Endodermal cell (in vitro differentiated cells): ENCODE measurements at regions not wholly inside any gene's neighbourhood (a gene's known extent, or its start where the extent isn't known, plus 50 kb on each side); places are given as distances from the start of the nearest gene placed in this dataset.
A peak's percentile ranks its signal among the peaks of the same experiment; 100 is the strongest.

ENCODE experiments used
- DNase-seq: peaks from one replicate; pipeline ENCODE4 v3.0.0-alpha.2; 2017
- H3K27ac ChIP-seq: 2 replicates; pipeline ENCODE4 v1.5.1; 2013; ENCODE audit warnings: mild to moderate bottlenecking, low read depth, low read length, moderate library complexity
- H3K27me3 ChIP-seq: 2 replicates; pipeline ENCODE4 v1.6.1; 2013; ENCODE audit warnings: mild to moderate bottlenecking, low read length, moderate library complexity; ENCODE audit not compliant: insufficient read depth, control insufficient read depth, poor library complexity, severe bottlenecking
- H3K36me3 ChIP-seq: 2 replicates; pipeline ENCODE4 v1.7.0; 2013; ENCODE audit warnings: mild to moderate bottlenecking, low read length, moderate library complexity; ENCODE audit not compliant: control insufficient read depth, insufficient read depth
- H3K4me1 ChIP-seq: one replicate; pipeline ENCODE4 v1.7.0; 2013; ENCODE audit warnings: low read length; ENCODE audit not compliant: control insufficient read depth, insufficient read depth
- H3K4me3 ChIP-seq: 2 replicates; pipeline ENCODE4 v1.5.1; 2013; ENCODE audit warnings: mild to moderate bottlenecking, low read length, moderate library complexity
- H3K9ac ChIP-seq: 2 replicates; pipeline ENCODE4 v1.6.1; 2013; ENCODE audit warnings: mild to moderate bottlenecking, low read length, moderate library complexity; ENCODE audit not compliant: poor library complexity, severe bottlenecking; ENCODE audit errors: extremely low read depth
- H3K9me3 ChIP-seq: 2 replicates; pipeline ENCODE4 v1.6.1; 2013; ENCODE audit warnings: mild to moderate bottlenecking, low read length, moderate library complexity; ENCODE audit not compliant: control insufficient read depth
- H3K27ac Mint-ChIP-seq: 2 replicates; pipeline ENCODE4 v1.8.0; 2020; ENCODE audit warnings: mixed read lengths
- H3K27me3 Mint-ChIP-seq: 2 replicates; pipeline ENCODE4 v1.8.0; 2021; ENCODE audit warnings: mild to moderate bottlenecking, mixed read lengths; ENCODE audit not compliant: insufficient read depth
- H3K36me3 Mint-ChIP-seq: 2 replicates; pipeline ENCODE4 v1.8.0; 2020; ENCODE audit warnings: low read depth, mixed read lengths
- H3K4me1 Mint-ChIP-seq: 2 replicates; pipeline ENCODE4 v1.8.0; 2020; ENCODE audit warnings: mixed read lengths
- H3K4me3 Mint-ChIP-seq: 2 replicates; pipeline ENCODE4 v1.8.0; 2020; ENCODE audit warnings: mild to moderate bottlenecking, moderate library complexity, mixed read lengths
- H3K9me3 Mint-ChIP-seq: 2 replicates; pipeline ENCODE4 v1.8.0; 2020; ENCODE audit warnings: mild to moderate bottlenecking, mixed read lengths
- WGBS, 2 experiments: methylation state at CpG; one replicate each; pipeline versions ENCODE4 v1.1.5 to v1.1.7; 2013; ENCODE audit warnings: missing lambda C conversion rate in 2 of 2, mixed read lengths in 1 of 2; ENCODE audit not compliant: insufficient coverage in 1 of 2, insufficient read length in 1 of 2; 5-methylcytosine and 5-hydroxymethylcytosine counted together
- TF ChIP-seq, protein P1 (sequence below): fragments of 200-600 bp; sonication (generic); conservative IDR thresholded peaks from 2 replicates; pipeline ENCODE4 v1.5.0; 2021; ENCODE audit warnings: antibody characterized with exemption, mild to moderate bottlenecking

DNA sequence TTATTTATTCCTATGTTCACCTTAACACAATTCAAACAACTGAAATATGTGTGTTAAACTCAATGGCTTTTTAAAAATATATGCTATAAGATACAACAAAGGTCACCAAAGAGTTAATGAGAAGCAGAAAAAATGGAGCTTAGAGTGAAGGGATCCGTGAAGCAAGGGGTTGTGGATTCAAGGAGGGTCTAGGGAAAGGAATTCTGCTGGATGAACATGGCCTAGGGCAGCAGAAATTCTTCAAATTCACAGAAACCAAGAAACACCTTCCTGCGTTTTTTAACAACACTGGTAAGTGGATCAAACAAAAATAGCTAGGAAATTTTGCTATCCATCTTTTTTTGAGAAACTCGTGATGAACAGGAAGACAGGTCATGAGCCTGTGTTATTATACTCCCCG, 59.3 kb upstream of the PLSCR5 start:
- H3K4me1 Mint-ChIP-seq: peaks cover 3% of the 10 kb centered on the region
- H3K4me1 ChIP-seq: no peaks in the 10 kb centered on the region
- no peak overlapping the region for H3K27ac ChIP-seq
- no peak overlapping the region for H3K27ac Mint-ChIP-seq
- no peak overlapping the region for H3K9ac ChIP-seq
- no peak for DNase-seq
- H3K4me3 Mint-ChIP-seq: no peak overlapping the region
- H3K9me3 ChIP-seq: no peaks in the 10 kb centered on the region
- TF ChIP-seq, protein P1, sequence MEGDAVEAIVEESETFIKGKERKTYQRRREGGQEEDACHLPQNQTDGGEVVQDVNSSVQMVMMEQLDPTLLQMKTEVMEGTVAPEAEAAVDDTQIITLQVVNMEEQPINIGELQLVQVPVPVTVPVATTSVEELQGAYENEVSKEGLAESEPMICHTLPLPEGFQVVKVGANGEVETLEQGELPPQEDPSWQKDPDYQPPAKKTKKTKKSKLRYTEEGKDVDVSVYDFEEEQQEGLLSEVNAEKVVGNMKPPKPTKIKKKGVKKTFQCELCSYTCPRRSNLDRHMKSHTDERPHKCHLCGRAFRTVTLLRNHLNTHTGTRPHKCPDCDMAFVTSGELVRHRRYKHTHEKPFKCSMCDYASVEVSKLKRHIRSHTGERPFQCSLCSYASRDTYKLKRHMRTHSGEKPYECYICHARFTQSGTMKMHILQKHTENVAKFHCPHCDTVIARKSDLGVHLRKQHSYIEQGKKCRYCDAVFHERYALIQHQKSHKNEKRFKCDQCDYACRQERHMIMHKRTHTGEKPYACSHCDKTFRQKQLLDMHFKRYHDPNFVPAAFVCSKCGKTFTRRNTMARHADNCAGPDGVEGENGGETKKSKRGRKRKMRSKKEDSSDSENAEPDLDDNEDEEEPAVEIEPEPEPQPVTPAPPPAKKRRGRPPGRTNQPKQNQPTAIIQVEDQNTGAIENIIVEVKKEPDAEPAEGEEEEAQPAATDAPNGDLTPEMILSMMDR: no peak
- no peaks in the 10 kb centered on the region for H3K36me3 Mint-ChIP-seq
- no peaks in the 10 kb centered on the region for H3K9me3 Mint-ChIP-seq
- no peaks in the 10 kb centered on the region for H3K27me3 ChIP-seq
- WGBS, 2 experiments: 80 to 100% methylated on average over 3 to 4 of the region's 4 CpGs
- H3K4me3 ChIP-seq: no peak overlapping the region
- H3K36me3 ChIP-seq: no peaks in the 10 kb centered on the region
- H3K27me3 Mint-ChIP-seq: no peaks in the 10 kb centered on the region

DNA sequence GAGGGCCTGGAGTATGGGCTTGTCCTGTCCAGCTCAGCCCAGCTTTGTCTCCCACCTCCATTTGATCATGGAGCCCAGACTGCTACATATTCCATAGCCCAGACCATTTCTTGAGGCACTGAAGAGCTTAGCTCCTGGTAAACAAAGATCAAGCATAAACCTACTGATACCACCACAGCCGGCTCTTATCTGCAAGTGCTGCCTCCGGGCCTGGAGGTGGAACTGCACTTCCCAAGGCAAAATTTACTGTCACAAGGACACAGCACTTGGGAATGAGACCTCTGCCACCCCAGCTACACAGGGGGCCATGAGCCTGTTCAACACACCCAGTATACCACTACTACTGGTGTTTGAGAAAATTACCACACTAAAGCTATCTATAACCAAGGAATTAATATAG, 53.7 kb upstream of the PLSCR5 start:
- H3K27me3 Mint-ChIP-seq: no peaks in the 10 kb centered on the region
- Histone ChIP-seq H3K4me3 (no peak overlapping the region), H3K36me3 (no peaks in the 10 kb centered on the region), H3K27me3 (no peaks in the 10 kb centered on the region), H3K9ac (no peak overlapping the region), H3K9me3 (no peaks in the 10 kb centered on the region), H3K4me1 (no peaks in the 10 kb centered on the region), H3K27ac (no peak overlapping the region)
- TF ChIP-seq, protein P1: peak; percentile 35
- no peaks in the 10 kb centered on the region for H3K4me1 Mint-ChIP-seq
- 91% methylated on average over 2 of the region's 2 CpGs; no CpG with 5 or more reads in 1 of the 2 experiments for WGBS, 2 experiments
- DNase-seq: no peak
- no peaks in the 10 kb centered on the region for H3K36me3 Mint-ChIP-seq
- no peaks in the 10 kb centered on the region for H3K9me3 Mint-ChIP-seq
- H3K4me3 Mint-ChIP-seq: no peak overlapping the region
- H3K27ac Mint-ChIP-seq: peak overlapping the region; percentile 70

DNA sequence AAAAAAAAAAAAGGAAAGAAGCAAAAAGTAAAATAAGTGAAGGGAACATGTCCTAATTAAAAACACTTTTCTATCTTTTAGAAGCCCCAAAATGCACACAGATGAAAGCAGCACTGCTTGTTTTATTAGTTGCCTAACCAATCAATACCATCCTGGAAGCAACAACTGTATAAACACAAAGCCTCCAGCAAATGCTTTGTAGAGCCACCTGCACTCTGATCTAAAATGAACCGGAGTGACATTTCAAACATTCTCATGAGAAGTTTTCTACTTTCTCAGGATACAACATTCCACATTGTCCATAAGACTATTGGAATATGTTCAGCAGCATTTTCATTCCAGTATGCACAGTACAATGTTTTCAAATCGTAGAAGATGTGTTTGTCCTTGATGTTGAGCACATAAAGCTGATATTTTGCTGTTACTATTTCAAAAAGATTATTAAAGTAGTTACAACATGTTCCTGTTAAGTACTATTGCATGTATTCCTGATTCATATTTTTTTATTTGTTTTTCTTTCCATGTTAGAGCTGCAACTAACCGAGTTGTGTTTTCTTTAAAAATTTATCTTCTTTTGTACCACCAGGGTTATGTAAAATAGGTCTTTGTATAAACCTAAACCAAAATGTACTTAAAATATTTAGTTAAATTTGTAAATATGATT, 50.3 kb upstream of the PLSCR5 start:
- Histone ChIP-seq H3K27ac (no peak overlapping the region), H3K4me1 (no peaks in the 10 kb centered on the region), H3K36me3 (no peaks in the 10 kb centered on the region), H3K9me3 (no peaks in the 10 kb centered on the region), H3K4me3 (no peak overlapping the region), H3K9ac (no peak overlapping the region), H3K27me3 (no peaks in the 10 kb centered on the region)
- no peak for DNase-seq
- Mint-ChIP-seq H3K36me3 (no peaks in the 10 kb centered on the region), H3K27me3 (no peaks in the 10 kb centered on the region), H3K4me1 (no peaks in the 10 kb centered on the region), H3K27ac (no peak overlapping the region), H3K9me3 (no peaks in the 10 kb centered on the region), H3K4me3 (no peak overlapping the region)
- 57 to 97% methylated on average over 1 to 3 of the region's 3 CpGs for WGBS, 2 experiments
- TF ChIP-seq, protein P1: no peak
